WTC11 (cell line): ENCODE measurements at regions not wholly inside any gene's neighbourhood (a gene's known extent, or its start where the extent isn't known, plus 50 kb on each side); places are given as distances from the start of the nearest gene placed in this dataset.

Experiments used
- CTCF ChIP-seq: fragments of 200-600 bp; IDR thresholded peaks from 2 replicates; pipeline ENCODE4 v1.8.0; 2022; ENCODE audit warnings: antibody characterized with exemption
- GRHL2 ChIP-seq: fragments of 250-450 bp; sonication (Bioruptor Pico); IDR thresholded peaks from 2 replicates; pipeline ENCODE4 v1.8.0; 2022; ENCODE audit warnings: mild to moderate bottlenecking, moderate library complexity; ENCODE audit not compliant: insufficient replicate concordance, severe bottlenecking
- HMGA2 ChIP-seq: fragments of 250-450 bp; sonication (Bioruptor Pico); IDR thresholded peaks from 2 replicates; pipeline ENCODE4 v1.4.0; 2021; ENCODE audit warnings: mild to moderate bottlenecking, moderate library complexity
- JAZF1 ChIP-seq: fragments of 250-450 bp; sonication (Bioruptor Pico); IDR thresholded peaks from 2 replicates; pipeline ENCODE4 v1.9.0; 2021; ENCODE audit warnings: moderate library complexity, mild to moderate bottlenecking, inconsistent platforms
- NR2C2 ChIP-seq: sonication (generic); formaldehyde crosslinking; IDR thresholded peaks from 2 replicates; pipeline ENCODE4 v1.8.0; 2022; ENCODE audit warnings: mild to moderate bottlenecking, missing genetic modification reagents
- PRDM15 ChIP-seq: sonication (generic); formaldehyde crosslinking; IDR thresholded peaks from 2 replicates; pipeline ENCODE4 v1.8.0; 2022; ENCODE audit warnings: missing genetic modification reagents
- ZNF121 ChIP-seq: sonication (generic); formaldehyde crosslinking; IDR thresholded peaks from 2 replicates; pipeline ENCODE4 v1.8.0; 2023; ENCODE audit warnings: missing genetic modification reagents
- ZNF281 ChIP-seq: sonication (generic); formaldehyde crosslinking; IDR thresholded peaks from 2 replicates; pipeline ENCODE4 v1.8.0; 2023; ENCODE audit warnings: mild to moderate bottlenecking, missing genetic modification reagents
- TF ChIP-seq, protein P1 (sequence below): sonication (generic); formaldehyde crosslinking; IDR thresholded peaks from 2 replicates; pipeline ENCODE4 v1.8.1; 2022; ENCODE audit warnings: low read depth, mild to moderate bottlenecking, moderate library complexity, missing genetic modification reagents, borderline replicate concordance
- TF ChIP-seq, protein P2 (sequence below): sonication (generic); formaldehyde crosslinking; IDR thresholded peaks from 2 replicates; pipeline ENCODE4 v1.8.0; 2022; ENCODE audit warnings: mild to moderate bottlenecking, missing genetic modification reagents
- TF ChIP-seq, protein P3 (sequence below): sonication (generic); formaldehyde crosslinking; IDR thresholded peaks from 2 replicates; pipeline ENCODE4 v1.8.1; 2023; ENCODE audit warnings: mild to moderate bottlenecking, missing genetic modification reagents

DNA sequence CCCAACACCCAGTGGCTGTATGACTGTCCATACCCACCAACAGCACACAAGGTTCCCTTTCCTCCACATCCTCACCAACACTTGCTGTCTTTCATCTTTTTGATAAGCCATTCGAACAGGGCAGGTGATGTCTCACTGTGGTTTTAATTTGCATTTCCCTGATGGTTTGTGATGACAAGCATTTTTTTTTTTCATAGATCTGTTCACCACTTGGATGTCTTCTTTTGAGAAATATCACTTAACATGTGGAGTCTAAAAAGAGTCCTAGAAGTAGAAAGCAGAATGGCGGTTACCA, 198.1 kb upstream of the DIO3 start:
- TF ChIP-seq CTCF (no peak), GRHL2 (no peak), JAZF1 (CRISPR knock-in tag) (no peak), HMGA2 (CRISPR knock-in tag) (no peak), ZNF281 (CRISPR knock-in tag) (no peak), PRDM15 (CRISPR knock-in tag) (no peak), ZNF121 (CRISPR knock-in tag) (no peak), NR2C2 (CRISPR knock-in tag) (no peak)
- TF ChIP-seq, protein P1, sequence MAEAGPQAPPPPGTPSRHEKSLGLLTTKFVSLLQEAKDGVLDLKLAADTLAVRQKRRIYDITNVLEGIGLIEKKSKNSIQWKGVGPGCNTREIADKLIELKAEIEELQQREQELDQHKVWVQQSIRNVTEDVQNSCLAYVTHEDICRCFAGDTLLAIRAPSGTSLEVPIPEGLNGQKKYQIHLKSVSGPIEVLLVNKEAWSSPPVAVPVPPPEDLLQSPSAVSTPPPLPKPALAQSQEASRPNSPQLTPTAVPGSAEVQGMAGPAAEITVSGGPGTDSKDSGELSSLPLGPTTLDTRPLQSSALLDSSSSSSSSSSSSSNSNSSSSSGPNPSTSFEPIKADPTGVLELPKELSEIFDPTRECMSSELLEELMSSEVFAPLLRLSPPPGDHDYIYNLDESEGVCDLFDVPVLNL (CRISPR knock-in tag), result no peak
- TF ChIP-seq, protein P2, sequence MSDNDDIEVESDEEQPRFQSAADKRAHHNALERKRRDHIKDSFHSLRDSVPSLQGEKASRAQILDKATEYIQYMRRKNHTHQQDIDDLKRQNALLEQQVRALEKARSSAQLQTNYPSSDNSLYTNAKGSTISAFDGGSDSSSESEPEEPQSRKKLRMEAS, result no peak
- TF ChIP-seq, protein P3, sequence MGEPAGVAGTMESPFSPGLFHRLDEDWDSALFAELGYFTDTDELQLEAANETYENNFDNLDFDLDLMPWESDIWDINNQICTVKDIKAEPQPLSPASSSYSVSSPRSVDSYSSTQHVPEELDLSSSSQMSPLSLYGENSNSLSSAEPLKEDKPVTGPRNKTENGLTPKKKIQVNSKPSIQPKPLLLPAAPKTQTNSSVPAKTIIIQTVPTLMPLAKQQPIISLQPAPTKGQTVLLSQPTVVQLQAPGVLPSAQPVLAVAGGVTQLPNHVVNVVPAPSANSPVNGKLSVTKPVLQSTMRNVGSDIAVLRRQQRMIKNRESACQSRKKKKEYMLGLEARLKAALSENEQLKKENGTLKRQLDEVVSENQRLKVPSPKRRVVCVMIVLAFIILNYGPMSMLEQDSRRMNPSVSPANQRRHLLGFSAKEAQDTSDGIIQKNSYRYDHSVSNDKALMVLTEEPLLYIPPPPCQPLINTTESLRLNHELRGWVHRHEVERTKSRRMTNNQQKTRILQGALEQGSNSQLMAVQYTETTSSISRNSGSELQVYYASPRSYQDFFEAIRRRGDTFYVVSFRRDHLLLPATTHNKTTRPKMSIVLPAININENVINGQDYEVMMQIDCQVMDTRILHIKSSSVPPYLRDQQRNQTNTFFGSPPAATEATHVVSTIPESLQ, result no peak
